H1 (cell line): ENCODE measurements at regions not wholly inside any gene's neighbourhood (a gene's known extent, or its start where the extent isn't known, plus 50 kb on each side); places are given as distances from the start of the nearest gene placed in this dataset.

Source experiments
- CTCF ChIA-PET: fragments of 300-600 bp; sonication (Branson Sonifier 250); formaldehyde crosslinking; loops from one replicate; lab custom pipeline; 2021; ENCODE audit not compliant: partially characterized antibody; lab: Charles Lee
- POLR2A ChIA-PET: fragments of 300-600 bp; sonication (Branson Sonifier 250); formaldehyde crosslinking; loops from one replicate; lab custom pipeline; 2021; ENCODE audit warnings: inconsistent platforms; ENCODE audit not compliant: partially characterized antibody; lab: Charles Lee
- DNase-seq, 2 experiments: peaks; one replicate each; pipeline versions ENCODE4 v3.0.0 to v3.0.0-alpha.2; 2010 to 2022; ENCODE audit warnings: low spot score in 2 of 2, low read depth in 1 of 2, mixed read lengths in 1 of 2
- FAIRE-seq: peaks from 2 replicates; lab custom pipeline; 2011; peaks lifted over from hg19 to GRCh38; lab: Jason Lieb, UNC
- H2AFZ ChIP-seq: 2 replicates; pipeline ENCODE4 v1.8.1; 2012; ENCODE audit warnings: low read length, inconsistent platforms
- H2AK5ac ChIP-seq: 2 replicates; pipeline ENCODE4 v1.6.1; 2013; ENCODE audit warnings: low read depth, low read length
- H2BK120ac ChIP-seq: replicated peaks from 2 replicates; pipeline ENCODE3; 2013; ENCODE audit warnings: low read depth, low read length, inconsistent platforms
- H2BK12ac ChIP-seq: 2 replicates; pipeline ENCODE4 v1.6.1; 2013; ENCODE audit warnings: low read depth, low read length
- H2BK15ac ChIP-seq: 2 replicates; pipeline ENCODE4 v1.6.1; 2013; ENCODE audit warnings: low read length
- H2BK20ac ChIP-seq: 2 replicates; pipeline ENCODE4 v1.6.1; 2013; ENCODE audit warnings: low read length
- H2BK5ac ChIP-seq: 2 replicates; pipeline ENCODE4 v1.6.1; 2013; ENCODE audit warnings: low read depth, low read length
- H3K14ac ChIP-seq: 2 replicates; pipeline ENCODE4 v1.6.1; 2013; ENCODE audit warnings: inconsistent platforms; ENCODE audit not compliant: insufficient read length
- H3K18ac ChIP-seq: 2 replicates; pipeline ENCODE4 v1.6.1; 2013; ENCODE audit warnings: low read length; ENCODE audit errors: extremely low read depth
- H3K23ac ChIP-seq: 2 replicates; pipeline ENCODE4 v1.6.1; 2013; ENCODE audit warnings: inconsistent platforms; ENCODE audit not compliant: insufficient read length
- H3K23me2 ChIP-seq: 2 replicates; pipeline ENCODE4 v1.6.1; 2013; ENCODE audit warnings: low read depth, low read length
- H3K27ac ChIP-seq: 2 replicates; pipeline ENCODE4 v1.6.1; 2011; ENCODE audit warnings: low read depth, low read length, inconsistent platforms
- H3K27me3 ChIP-seq, 4 experiments: replicated peaks in 1 of 4; 1 replicate in 1 of 4; 2 replicates in 3 of 4; pipeline versions ENCODE4 v1.6.1 to v1.8.1; 2011 to 2013; ENCODE audit warnings: low read length in 3 of 4, mild to moderate bottlenecking in 3 of 4, inconsistent platforms in 2 of 4, mixed read lengths in 2 of 4, moderate library complexity in 1 of 4; ENCODE audit not compliant: control insufficient read depth in 3 of 4, insufficient read depth in 3 of 4; ENCODE audit errors: extremely low read depth in 1 of 4
- H3K36me3 ChIP-seq, 4 experiments: 2 replicates each; pipeline versions ENCODE4 v1.6.1 to v1.8.1; 2011 to 2013; ENCODE audit warnings: mild to moderate bottlenecking in 4 of 4, low read length in 3 of 4, moderate library complexity in 2 of 4, control low read depth in 1 of 4, inconsistent platforms in 1 of 4; ENCODE audit not compliant: insufficient read depth in 4 of 4, control insufficient read depth in 2 of 4
- H3K4ac ChIP-seq: replicated peaks from 2 replicates; pipeline ENCODE3; 2013; ENCODE audit warnings: low read length, low read depth, mixed read lengths, inconsistent platforms; ENCODE audit not compliant: insufficient read length
- H3K4me1 ChIP-seq, 4 experiments: replicated peaks in 1 of 4; 1 replicate in 1 of 4; 2 replicates in 3 of 4; pipeline versions ENCODE4 v1.6.1 to v1.8.1; 2011 to 2013; ENCODE audit warnings: low read length in 3 of 4, inconsistent platforms in 2 of 4, mixed read lengths in 1 of 4; ENCODE audit not compliant: insufficient read depth in 4 of 4, control insufficient read depth in 3 of 4
- H3K4me2 ChIP-seq, 2 experiments: 2 replicates each; pipeline versions ENCODE4 v1.6.1 to v1.8.1; 2011 to 2013; ENCODE audit warnings: low read depth in 2 of 2, low read length in 2 of 2, control low read depth in 1 of 2, inconsistent platforms in 1 of 2, mild to moderate bottlenecking in 1 of 2; ENCODE audit not compliant: insufficient read depth in 1 of 2
- H3K4me3 ChIP-seq, 4 experiments: fragments of 200-600, 300-600 bp in 1 of 4; sonication (generic), shearing (Covaris generic), sonication (Bioruptor Twin) in 1 of 4; 2 replicates each; pipeline versions ENCODE4 v1.5.1 to v1.8.1; 2011 to 2016; ENCODE audit warnings: low read length in 4 of 4, low read depth in 3 of 4, control low read depth in 2 of 4, inconsistent platforms in 2 of 4, mild to moderate bottlenecking in 2 of 4, mixed read lengths in 1 of 4, moderate library complexity in 1 of 4; ENCODE audit not compliant: insufficient read depth in 2 of 4; ENCODE audit errors: extremely low read depth in 1 of 4
- H3K56ac ChIP-seq: replicated peaks from 2 replicates; pipeline ENCODE3; 2013; ENCODE audit warnings: low read depth, mild to moderate bottlenecking, mixed read lengths, low read length, inconsistent platforms; ENCODE audit not compliant: insufficient read length
- H3K79me1 ChIP-seq: 2 replicates; pipeline ENCODE4 v1.6.1; 2013; ENCODE audit warnings: low read depth, low read length, control low read depth
- H3K79me2 ChIP-seq, 2 experiments: 2 replicates each; pipeline versions ENCODE4 v1.6.1 to v1.8.1; 2012 to 2013; ENCODE audit warnings: low read length in 2 of 2, mild to moderate bottlenecking in 2 of 2, inconsistent platforms in 1 of 2; ENCODE audit not compliant: insufficient read depth in 2 of 2, control insufficient read depth in 1 of 2
- H3K9ac ChIP-seq, 4 experiments: replicated peaks in 1 of 4; 1 replicate in 1 of 4; 2 replicates in 3 of 4; pipeline versions ENCODE4 v1.6.1 to v1.8.1; 2011 to 2013; ENCODE audit warnings: low read depth in 3 of 4, low read length in 3 of 4, control low read depth in 2 of 4, mild to moderate bottlenecking in 2 of 4, moderate library complexity in 2 of 4, inconsistent platforms in 1 of 4; ENCODE audit errors: extremely low read depth in 1 of 4
- H3K9me3 ChIP-seq, 2 experiments: 2 replicates each; pipeline versions ENCODE4 v1.6.1 to v1.8.1; 2012 to 2013; ENCODE audit warnings: mild to moderate bottlenecking in 2 of 2, moderate library complexity in 2 of 2, control low read depth in 1 of 2, inconsistent platforms in 1 of 2, low read depth in 1 of 2, low read length in 1 of 2, mixed read lengths in 1 of 2; ENCODE audit not compliant: insufficient read depth in 2 of 2
- H4K20me1 ChIP-seq, 2 experiments: replicated peaks in 1 of 2; 2 replicates each; pipeline versions ENCODE3 to v1.8.1; 2011 to 2013; ENCODE audit warnings: inconsistent platforms in 2 of 2, low read length in 2 of 2, mild to moderate bottlenecking in 1 of 2; ENCODE audit not compliant: insufficient read depth in 2 of 2, control insufficient read depth in 1 of 2
- H4K5ac ChIP-seq: 2 replicates; pipeline ENCODE4 v1.6.1; 2013; ENCODE audit warnings: low read length, low read depth, mixed read lengths, inconsistent platforms; ENCODE audit not compliant: insufficient read length
- H4K8ac ChIP-seq: 2 replicates; pipeline ENCODE4 v1.8.0; 2013; ENCODE audit warnings: mild to moderate bottlenecking, moderate library complexity, low read length, inconsistent platforms; ENCODE audit not compliant: insufficient read depth; ENCODE audit errors: extremely low read depth
- H4K91ac ChIP-seq: replicated peaks from 2 replicates; pipeline ENCODE3; 2013; ENCODE audit warnings: low read length, mixed read lengths, inconsistent platforms; ENCODE audit not compliant: insufficient read length
- ATF2 ChIP-seq: IDR thresholded peaks from 2 replicates; pipeline ENCODE4 v1.6.1; 2012; ENCODE audit warnings: low read length, inconsistent platforms
- CTCF ChIP-seq, 3 experiments: IDR thresholded peaks; 1 replicate in 2 of 3; 2 replicates in 1 of 3; pipeline versions ENCODE4 v1.5.1 to v1.6.1; 2011; ENCODE audit warnings: low read length in 3 of 3, mild to moderate bottlenecking in 3 of 3, inconsistent platforms in 2 of 3, low read depth in 1 of 3, moderate library complexity in 1 of 3; ENCODE audit not compliant: insufficient read depth in 1 of 3; ENCODE audit errors: control extremely low read depth in 1 of 3
- GABPA ChIP-seq: IDR thresholded peaks from 2 replicates; pipeline ENCODE4 v1.6.1; 2011; ENCODE audit warnings: mild to moderate bottlenecking, low read length, moderate library complexity, borderline replicate concordance; ENCODE audit not compliant: insufficient read depth
- HDAC6 ChIP-seq: IDR thresholded peaks from one replicate; pipeline ENCODE4 v1.7.1; 2012; ENCODE audit warnings: low read depth, mild to moderate bottlenecking, inconsistent platforms, low read length, moderate library complexity
- MAX ChIP-seq: IDR thresholded peaks from 2 replicates; pipeline ENCODE4 v1.6.1; 2012; ENCODE audit warnings: inconsistent platforms
- NANOG ChIP-seq: IDR thresholded peaks from 2 replicates; pipeline ENCODE4 v1.6.1; 2011; ENCODE audit warnings: low read length, low read depth, mild to moderate bottlenecking, inconsistent platforms; ENCODE audit not compliant: insufficient read depth, poor library complexity, severe bottlenecking
- RBBP5 ChIP-seq: IDR thresholded peaks from 2 replicates; pipeline ENCODE4 v1.7.1; 2012; ENCODE audit warnings: low read depth, mild to moderate bottlenecking, inconsistent platforms, low read length, moderate library complexity, borderline replicate concordance
- TEAD4 ChIP-seq: IDR thresholded peaks from 2 replicates; pipeline ENCODE4 v1.6.1; 2012; ENCODE audit warnings: low read depth, low read length, inconsistent platforms, mixed read lengths
- WGBS, 2 experiments: shearing (Covaris generic) in 1 of 2; methylation state at CpG; one replicate each; pipeline versions ENCODE4 v1.1.6 to v1.1.7; 2013 to 2015; ENCODE audit warnings: low lambda C conversion rate in 2 of 2, mixed read lengths in 2 of 2, inconsistent platforms in 1 of 2, low coverage in 1 of 2, missing lambda C conversion rate in 1 of 2; ENCODE audit not compliant: insufficient replicate concordance in 2 of 2, insufficient coverage in 1 of 2, insufficient read length in 1 of 2; ENCODE audit errors: extremely low coverage in 1 of 2, missing lambda C conversion rate in 1 of 2; 5-methylcytosine and 5-hydroxymethylcytosine counted together

DNA sequence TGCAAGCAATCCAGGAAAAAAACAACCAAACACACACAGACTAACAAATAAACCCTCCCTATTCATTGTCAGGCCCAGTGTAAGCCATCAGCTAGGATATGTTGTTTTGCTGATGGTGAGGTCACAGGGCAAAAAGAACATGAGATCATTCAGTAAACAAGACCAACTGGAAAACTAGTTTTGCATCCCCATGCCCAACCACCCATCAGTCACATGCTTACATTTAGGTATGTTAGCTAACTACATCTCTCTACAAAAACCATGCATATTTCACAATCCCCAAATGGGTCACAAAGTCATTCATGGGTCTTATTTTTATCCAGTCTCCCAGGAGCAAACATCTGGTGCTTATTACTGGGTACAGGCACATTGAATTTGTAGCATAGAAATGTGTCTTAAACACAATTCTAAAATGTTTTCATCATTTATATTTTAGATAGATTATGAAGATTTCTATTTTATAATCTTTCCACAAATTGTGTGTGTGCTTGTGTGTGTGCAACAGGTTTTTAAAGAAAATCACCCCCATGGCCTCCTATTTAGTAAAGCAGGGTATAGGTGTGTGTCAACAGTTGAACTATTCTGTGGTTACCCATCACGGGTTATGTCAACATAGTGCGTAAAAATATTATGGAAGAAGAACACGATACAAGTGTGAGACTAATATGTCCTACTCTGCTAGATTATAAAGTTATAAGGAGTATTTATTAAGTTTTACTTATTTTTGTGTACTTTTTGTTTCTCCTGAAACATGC lies 103.8 kb upstream of the AKR1E2 start:
- H3K4me1 ChIP-seq, result no peaks in the 10 kb centered on the region
- ChIA-PET POLR2A (no interaction called here), CTCF (interaction anchor here (1.2 kb wide), 1 partner anchor 44 kb away, joined by 3 read pairs; no protein-coding TSS in a partner anchor)
- no peak overlapping the region for H2BK12ac ChIP-seq
- DNase-seq, result no peak
- FAIRE-seq, result no peak
- H2BK5ac ChIP-seq, result no peak overlapping the region
- no peak overlapping the region for H2BK15ac ChIP-seq
- H3K4me3 ChIP-seq, result no peak overlapping the region
- no peak overlapping the region for H2AK5ac ChIP-seq
- no peaks in the 10 kb centered on the region for H4K20me1 ChIP-seq
- H3K14ac ChIP-seq, result no peak overlapping the region
- H3K9ac ChIP-seq, result no peak overlapping the region
- no peak overlapping the region for H4K91ac ChIP-seq
- no peak overlapping the region for H3K23ac ChIP-seq
- no peak overlapping the region for H2AFZ ChIP-seq
- H3K18ac ChIP-seq, result no peak overlapping the region
- H3K9me3 ChIP-seq, result no peaks in the 10 kb centered on the region
- no peaks in the 10 kb centered on the region for H3K27me3 ChIP-seq
- H3K36me3 ChIP-seq, result no peaks in the 10 kb centered on the region
- no peak overlapping the region for H4K8ac ChIP-seq
- H3K4me2 ChIP-seq, result no peak overlapping the region
- H2BK20ac ChIP-seq, result no peak overlapping the region
- no peaks in the 10 kb centered on the region for H3K79me1 ChIP-seq
- H3K4ac ChIP-seq, result no peak overlapping the region
- H3K56ac ChIP-seq, result no peak overlapping the region
- no peak overlapping the region for H4K5ac ChIP-seq
- 94% methylated on average over 3 of the region's 3 CpGs; no CpG with 5 or more reads in 1 of the 2 experiments for WGBS, 2 experiments
- no peak overlapping the region for H3K27ac ChIP-seq
- H3K79me2 ChIP-seq, result no peaks in the 10 kb centered on the region
- H2BK120ac ChIP-seq, result no peak overlapping the region
- H3K23me2 ChIP-seq, result no peaks in the 10 kb centered on the region
- TF ChIP-seq RBBP5, result no peak
- no peak for TF ChIP-seq TEAD4
- no peak for TF ChIP-seq HDAC6
- no peak for TF ChIP-seq GABPA
- no peak for TF ChIP-seq MAX
- no peak for TF ChIP-seq NANOG
- no peak for TF ChIP-seq CTCF (IDR thresholded peaks at IDR 0.05; ENCODE audit: control extremely low read depth in 1 of 3, insufficient read depth in 1 of 3, low read depth in 1 of 3, low read length in 3 of 3)
- no peak for TF ChIP-seq ATF2
